Body of pancreas (tissue), 4 donors: ENCODE measurements at regions not wholly inside any gene's neighbourhood (a gene's known extent, or its start where the extent isn't known, plus 50 kb on each side); places are given as distances from the start of the nearest gene placed in this dataset.

Experiments
- ATAC-seq: fragments of 150-250 bp; one replicate; pipeline ENCODE4 v1.9.1; 2016
- DNase-seq, 4 donors: peaks; one replicate each; pipeline ENCODE4 v3.0.0-alpha.2; 2019
- H3K27ac ChIP-seq, 4 donors: fragments of 200-600 bp; sonication (generic); 1 replicate in 3 of 4; 2 replicates in 1 of 4; pipeline versions ENCODE4 v1.5.1 to v1.6.1; 2016 to 2019; ENCODE audit warnings: mild to moderate bottlenecking in 1 of 4, mixed read lengths in 1 of 4, moderate library complexity in 1 of 4
- H3K27me3 ChIP-seq, 2 donors: fragments of 200-600 bp; sonication (generic); one replicate each; pipeline ENCODE4 v1.6.0; 2016; ENCODE audit warnings: mild to moderate bottlenecking in 1 of 2
- H3K36me3 ChIP-seq, 2 donors: fragments of 200-600 bp; sonication (generic); replicated peaks in 1 of 2; 2 replicates each; pipeline ENCODE4 v1.5.1; 2016; ENCODE audit warnings: low read depth in 2 of 2; ENCODE audit not compliant: insufficient read depth in 1 of 2
- H3K4me1 ChIP-seq: fragments of 200-600 bp; sonication (generic); one replicate; pipeline ENCODE4 v1.6.0; 2016
- H3K4me3 ChIP-seq, 2 donors: fragments of 200-600 bp; sonication (generic); 1 replicate in 1 of 2; 2 replicates in 1 of 2; pipeline ENCODE4 v1.5.1; 2016 to 2019
- H3K9me3 ChIP-seq, 3 donors: fragments of 200-600 bp; sonication (generic); 1 replicate in 2 of 3; 2 replicates in 1 of 3; pipeline ENCODE4 v1.5.1; 2016
- POLR2A ChIP-seq, 3 donors: fragments of 450-650 bp; IDR thresholded peaks; one replicate each; pipeline ENCODE4 v1.6.1; 2016; ENCODE audit warnings: antibody characterized with exemption in 3 of 3, mild to moderate bottlenecking in 2 of 3
- WGBS, 2 donors: methylation state at CpG; one replicate each; pipeline ENCODE4 v1.1.5; 2017; 5-methylcytosine and 5-hydroxymethylcytosine counted together
- intact Hi-C: fragments of 100-400 bp; cut with DNase I; formaldehyde crosslinking; loops from one replicate; pipeline ENCODE4 v1.15.1; 2023
- TF ChIP-seq, protein P1 (sequence below), 7 experiments: fragments of 450-650 bp in 4 of 7; fragments of 200-600 bp in 3 of 7; sonication (generic) in 3 of 7; IDR thresholded peaks; one replicate each; pipeline ENCODE4 v1.5.1; 2016 to 2019; ENCODE audit warnings: antibody characterized with exemption in 7 of 7

DNA sequence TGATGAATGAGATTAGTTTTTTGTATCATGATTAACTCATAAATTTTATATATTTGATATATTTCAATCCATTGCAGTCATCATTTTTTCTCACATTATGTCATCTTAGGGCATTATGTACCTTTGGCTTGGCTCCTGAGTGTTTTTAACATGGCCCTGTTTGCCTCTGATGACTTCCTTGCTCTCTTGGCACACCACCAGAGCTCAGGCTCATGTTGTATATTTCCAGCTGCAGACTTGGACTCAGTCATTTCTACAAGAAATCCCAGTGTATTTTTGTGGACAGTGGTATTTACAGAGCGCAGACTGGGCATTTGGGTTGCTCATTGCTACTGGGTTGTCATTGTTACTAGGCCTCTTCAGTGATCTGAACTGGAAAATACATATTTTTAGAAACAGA, 188.5 kb downstream of the ADRA2A start:
- no peak for TF ChIP-seq POLR2A (IDR thresholded peaks at IDR 0.05)
- TF ChIP-seq, protein P1, sequence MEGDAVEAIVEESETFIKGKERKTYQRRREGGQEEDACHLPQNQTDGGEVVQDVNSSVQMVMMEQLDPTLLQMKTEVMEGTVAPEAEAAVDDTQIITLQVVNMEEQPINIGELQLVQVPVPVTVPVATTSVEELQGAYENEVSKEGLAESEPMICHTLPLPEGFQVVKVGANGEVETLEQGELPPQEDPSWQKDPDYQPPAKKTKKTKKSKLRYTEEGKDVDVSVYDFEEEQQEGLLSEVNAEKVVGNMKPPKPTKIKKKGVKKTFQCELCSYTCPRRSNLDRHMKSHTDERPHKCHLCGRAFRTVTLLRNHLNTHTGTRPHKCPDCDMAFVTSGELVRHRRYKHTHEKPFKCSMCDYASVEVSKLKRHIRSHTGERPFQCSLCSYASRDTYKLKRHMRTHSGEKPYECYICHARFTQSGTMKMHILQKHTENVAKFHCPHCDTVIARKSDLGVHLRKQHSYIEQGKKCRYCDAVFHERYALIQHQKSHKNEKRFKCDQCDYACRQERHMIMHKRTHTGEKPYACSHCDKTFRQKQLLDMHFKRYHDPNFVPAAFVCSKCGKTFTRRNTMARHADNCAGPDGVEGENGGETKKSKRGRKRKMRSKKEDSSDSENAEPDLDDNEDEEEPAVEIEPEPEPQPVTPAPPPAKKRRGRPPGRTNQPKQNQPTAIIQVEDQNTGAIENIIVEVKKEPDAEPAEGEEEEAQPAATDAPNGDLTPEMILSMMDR (IDR thresholded peaks at IDR 0.05) = no peak
- Histone ChIP-seq H3K4me3 (no peak overlapping the region), H3K36me3 (no peaks in the 10 kb centered on the region), H3K9me3 (no peaks in the 10 kb centered on the region), H3K4me1 (peaks cover 9% of the 10 kb centered on the region), H3K27ac (no peak overlapping the region), H3K27me3 (no peaks in the 10 kb centered on the region)
- ATAC-seq = no peak
- intact Hi-C loops = no loop called here
- WGBS, 2 donors = 85% methylated on average over 1 of the region's 1 CpG
- peak in 3 of 4 donors; percentile 27 to 47 (median 28) for DNase-seq

GRCh38 chr10:111266165-111266564, 189.3 kb downstream of the ADRA2A start:
- no peaks in the 10 kb centered on the region for H3K9me3 ChIP-seq
- no peak for DNase-seq
- H3K27ac ChIP-seq = no peak overlapping the region
- ATAC-seq = no peak
- H3K4me1 ChIP-seq = peaks cover 4% of the 10 kb centered on the region
- no peaks in the 10 kb centered on the region for H3K36me3 ChIP-seq
- H3K4me3 ChIP-seq = no peak overlapping the region
- H3K27me3 ChIP-seq = no peaks in the 10 kb centered on the region
- intact Hi-C loops = no loop called here
- TF ChIP-seq POLR2A (IDR thresholded peaks at IDR 0.05) = no peak
- TF ChIP-seq, protein P1 (IDR thresholded peaks at IDR 0.05) = no peak

DNA sequence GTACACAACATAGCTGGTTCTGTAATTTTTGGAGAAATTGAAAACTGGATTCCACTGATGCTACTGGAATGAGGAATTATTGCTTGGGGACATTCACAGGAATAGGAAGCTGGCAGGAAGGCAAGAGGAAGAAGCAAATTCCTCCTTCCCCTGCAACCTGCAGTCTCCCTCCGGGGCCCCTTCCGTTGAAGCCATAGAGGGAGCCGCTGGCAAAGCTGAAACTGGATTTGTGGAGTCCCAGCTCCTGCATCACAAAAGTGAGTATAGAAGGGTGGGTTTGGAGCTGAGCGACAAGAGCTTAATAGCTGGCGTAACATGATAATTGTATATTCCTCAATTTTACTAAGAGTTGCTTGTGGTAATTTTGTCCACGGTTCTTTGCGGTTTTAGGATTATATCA, 190.8 kb downstream of the ADRA2A start:
- DNase-seq (no peak), ATAC-seq (no peak)
- TF ChIP-seq POLR2A (IDR thresholded peaks at IDR 0.05) = no peak
- TF ChIP-seq, protein P1 (IDR thresholded peaks at IDR 0.05) = no peak
- H3K27ac ChIP-seq = no peak overlapping the region
- intact Hi-C loops = no loop called here
- no peaks in the 10 kb centered on the region for H3K4me1 ChIP-seq
- no peaks in the 10 kb centered on the region for H3K36me3 ChIP-seq
- no peak overlapping the region for H3K4me3 ChIP-seq
- no peaks in the 10 kb centered on the region for H3K9me3 ChIP-seq
- 56 to 71% methylated on average over 7 of the region's 7 CpGs for WGBS, 2 donors
- no peaks in the 10 kb centered on the region for H3K27me3 ChIP-seq

- intact Hi-C loops = no loop called here
Observed at GRCh38 chr10:111273235-111273634, 196.4 kb downstream of the ADRA2A start.

DNA sequence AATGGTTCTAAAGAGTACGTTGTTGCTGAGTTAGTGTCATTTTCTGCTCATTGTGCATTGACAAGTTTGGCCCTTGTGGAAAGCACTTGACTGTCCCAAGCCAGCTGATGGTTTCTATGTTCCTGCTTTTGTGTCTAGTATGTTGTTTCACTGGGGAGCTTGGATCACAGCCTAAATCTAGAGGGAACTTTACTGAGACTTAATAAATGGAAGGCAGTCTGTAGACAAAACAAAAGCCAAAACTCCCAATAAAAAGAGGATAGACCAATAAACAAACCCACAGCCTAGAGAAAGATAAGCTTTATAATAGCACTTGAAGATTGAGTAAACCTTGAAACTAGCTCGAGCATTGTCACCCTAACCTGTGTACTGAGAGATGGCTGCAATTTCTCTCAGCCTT, 196.8 kb downstream of the ADRA2A start:
- H3K9me3 ChIP-seq = no peaks in the 10 kb centered on the region
- WGBS, 2 donors = 73 to 75% methylated on average over 2 of the region's 2 CpGs

More at GRCh38 chr10:111273235-111273634, 196.4 kb downstream of the ADRA2A start:
- H3K4me1 ChIP-seq = no peaks in the 10 kb centered on the region
- ATAC-seq (no peak), DNase-seq (no peak)
- H3K27ac ChIP-seq = no peak overlapping the region
- no peak overlapping the region for H3K4me3 ChIP-seq
- H3K36me3 ChIP-seq = no peaks in the 10 kb centered on the region
- TF ChIP-seq, protein P1 (IDR thresholded peaks at IDR 0.05) = no peak
- no peak for TF ChIP-seq POLR2A (IDR thresholded peaks at IDR 0.05)
- WGBS, 2 donors = 45 to 56% methylated on average over 3 of the region's 3 CpGs
- H3K9me3 ChIP-seq = no peaks in the 10 kb centered on the region
- no peaks in the 10 kb centered on the region for H3K27me3 ChIP-seq

More for the DNA sequence above, 196.8 kb downstream of the ADRA2A start:
- H3K27me3 ChIP-seq = no peaks in the 10 kb centered on the region
- no peak for TF ChIP-seq POLR2A (IDR thresholded peaks at IDR 0.05)
- TF ChIP-seq, protein P1 (IDR thresholded peaks at IDR 0.05) = no peak
- H3K36me3 ChIP-seq = no peaks in the 10 kb centered on the region
- no peaks in the 10 kb centered on the region for H3K4me1 ChIP-seq
- H3K27ac ChIP-seq = no peak overlapping the region
- intact Hi-C loops = no loop called here
- ATAC-seq = no peak
- H3K4me3 ChIP-seq = no peak overlapping the region
- DNase-seq = no peak
